MM.1S (cell line): ENCODE measurements at regions not wholly inside any gene's neighbourhood (a gene's known extent, or its start where the extent isn't known, plus 50 kb on each side); places are given as distances from the start of the nearest gene placed in this dataset.

ENCODE experiments used
- DNase-seq: peaks from one replicate; pipeline ENCODE4 v3.0.0-alpha.2; 2015
- H2AFZ ChIP-seq: fragments of 300-600 bp; sonication (generic); 2 replicates; pipeline ENCODE4 v1.6.0; 2016; ENCODE audit warnings: antibody characterized with exemption, low read length
- H3F3A ChIP-seq: fragments of 300-600 bp; sonication (generic); 2 replicates; pipeline ENCODE4 v1.6.1; 2016; ENCODE audit warnings: mild to moderate bottlenecking, antibody characterized with exemption, low read length, moderate library complexity, mixed read lengths; ENCODE audit not compliant: insufficient read depth
- H3K27ac ChIP-seq: fragments of 300-600 bp; sonication (generic); 2 replicates; pipeline ENCODE4 v1.5.1; 2016; ENCODE audit warnings: mild to moderate bottlenecking, low read length
- H3K27me3 ChIP-seq: fragments of 300-600 bp; sonication (generic); replicated peaks from 2 replicates; pipeline ENCODE4 v1.6.0; 2016; ENCODE audit warnings: low read length; ENCODE audit not compliant: insufficient read depth
- H3K36me3 ChIP-seq: fragments of 300-600 bp; sonication (generic); replicated peaks from 2 replicates; pipeline ENCODE4 v1.6.1; 2016; ENCODE audit warnings: mild to moderate bottlenecking, low read length, mixed read lengths; ENCODE audit not compliant: insufficient read depth
- H3K4me1 ChIP-seq: fragments of 300-600 bp; sonication (generic); 2 replicates; pipeline ENCODE4 v1.6.1; 2016; ENCODE audit warnings: low read length, mixed read lengths
- H3K4me2 ChIP-seq: fragments of 300-600 bp; sonication (generic); 2 replicates; pipeline ENCODE4 v1.6.0; 2016; ENCODE audit warnings: low read depth, low read length
- H3K4me3 ChIP-seq: fragments of 300-600 bp; sonication (generic); 2 replicates; pipeline ENCODE4 v1.5.1; 2016; ENCODE audit warnings: low read length, mixed read lengths
- H3K79me2 ChIP-seq: fragments of 300-600 bp; sonication (generic); 2 replicates; pipeline ENCODE4 v1.6.1; 2016; ENCODE audit warnings: mixed run types, low read length, mixed read lengths
- H3K9ac ChIP-seq: fragments of 300-600 bp; sonication (generic); 2 replicates; pipeline ENCODE4 v1.6.1; 2016; ENCODE audit warnings: low read length, mixed read lengths
- H3K9me2 ChIP-seq: fragments of 300-600 bp; sonication (generic); replicated peaks from 2 replicates; pipeline ENCODE4 v1.6.1; 2016; ENCODE audit warnings: mild to moderate bottlenecking, low read length, mixed read lengths; ENCODE audit not compliant: insufficient read depth
- H3K9me3 ChIP-seq: fragments of 300-600 bp; sonication (generic); replicated peaks from 2 replicates; pipeline ENCODE4 v1.6.1; 2016; ENCODE audit warnings: mild to moderate bottlenecking, low read length, mixed read lengths; ENCODE audit not compliant: insufficient read depth
- H4K20me1 ChIP-seq: fragments of 300-600 bp; sonication (generic); 2 replicates; pipeline ENCODE4 v1.6.1; 2016; ENCODE audit warnings: mild to moderate bottlenecking, low read length, moderate library complexity, mixed read lengths; ENCODE audit not compliant: insufficient read depth
- CTCF ChIP-seq: fragments of 300-600 bp; sonication (generic); IDR thresholded peaks from 2 replicates; pipeline ENCODE4 v1.5.1; 2016; ENCODE audit warnings: antibody characterized with exemption, low read length, mixed read lengths
- EZH2 ChIP-seq: fragments of 300-600 bp; sonication (generic); optimal IDR thresholded peaks from 2 replicates; pipeline ENCODE3; 2017; ENCODE audit warnings: low read depth, mild to moderate bottlenecking, antibody characterized with exemption, low read length, mixed read lengths
- EZH2phosphoT487 ChIP-seq: fragments of 300-600 bp; sonication (generic); IDR thresholded peaks from 2 replicates; pipeline ENCODE4 v1.6.1; 2018; ENCODE audit warnings: antibody characterized with exemption, low read length

GRCh38 chr3:132961991-132962390, 76.2 kb upstream of the TMEM108 start:
- Histone ChIP-seq H3K79me2 (no peaks in the 10 kb centered on the region), H3K9me2 (no peaks in the 10 kb centered on the region), H3K4me3 (no peak overlapping the region), H3K4me1 (no peaks in the 10 kb centered on the region), H2AFZ (no peak overlapping the region), H3K9me3 (no peaks in the 10 kb centered on the region), H3K4me2 (no peak overlapping the region), H3F3A (no peaks in the 10 kb centered on the region), H3K36me3 (no peaks in the 10 kb centered on the region), H4K20me1 (no peaks in the 10 kb centered on the region), H3K27ac (no peak overlapping the region), H3K27me3 (no peaks in the 10 kb centered on the region), H3K9ac (no peak overlapping the region)
- no peak for DNase-seq
- TF ChIP-seq EZH2, result no peak
- TF ChIP-seq EZH2phosphoT487, result no peak
- no peak for TF ChIP-seq CTCF

- no peaks in the 10 kb centered on the region for H3K9me2 ChIP-seq
- no peaks in the 10 kb centered on the region for H3K27me3 ChIP-seq
- H3K4me2 ChIP-seq, result no peak overlapping the region
- H2AFZ ChIP-seq, result no peak overlapping the region
- DNase-seq, result no peak
- H3K27ac ChIP-seq, result no peak overlapping the region
- no peaks in the 10 kb centered on the region for H3K36me3 ChIP-seq
- H3K79me2 ChIP-seq, result no peaks in the 10 kb centered on the region
- H4K20me1 ChIP-seq, result no peaks in the 10 kb centered on the region
- no peak overlapping the region for H3K4me3 ChIP-seq
- no peak overlapping the region for H3K9ac ChIP-seq
- no peaks in the 10 kb centered on the region for H3F3A ChIP-seq
- H3K4me1 ChIP-seq, result no peaks in the 10 kb centered on the region
- TF ChIP-seq EZH2phosphoT487 (no peak), CTCF (no peak), EZH2 (no peak)
- no peaks in the 10 kb centered on the region for H3K9me3 ChIP-seq
Observed at GRCh38 chr3:132953683-132954082, 84.5 kb upstream of the TMEM108 start.

- Histone ChIP-seq H3K9me3 (no peaks in the 10 kb centered on the region), H3K27me3 (no peaks in the 10 kb centered on the region), H3K4me2 (no peak overlapping the region), H3K36me3 (no peaks in the 10 kb centered on the region), H3K27ac (no peak overlapping the region), H2AFZ (no peak overlapping the region), H3K4me3 (no peak overlapping the region), H3K9ac (no peak overlapping the region), H4K20me1 (no peaks in the 10 kb centered on the region), H3K79me2 (no peaks in the 10 kb centered on the region), H3K9me2 (no peaks in the 10 kb centered on the region), H3K4me1 (no peaks in the 10 kb centered on the region), H3F3A (no peaks in the 10 kb centered on the region)
- TF ChIP-seq EZH2 (no peak), CTCF (no peak), EZH2phosphoT487 (no peak)
- no peak for DNase-seq
Observed at GRCh38 chr3:132927896-132928295, 110.3 kb upstream of the TMEM108 start.
